ENCODE measurements at regions not wholly inside any gene's neighbourhood (a gene's known extent, or its start where the extent isn't known, plus 50 kb on each side); places are given as distances from the start of the nearest gene placed in this dataset.

DNA sequence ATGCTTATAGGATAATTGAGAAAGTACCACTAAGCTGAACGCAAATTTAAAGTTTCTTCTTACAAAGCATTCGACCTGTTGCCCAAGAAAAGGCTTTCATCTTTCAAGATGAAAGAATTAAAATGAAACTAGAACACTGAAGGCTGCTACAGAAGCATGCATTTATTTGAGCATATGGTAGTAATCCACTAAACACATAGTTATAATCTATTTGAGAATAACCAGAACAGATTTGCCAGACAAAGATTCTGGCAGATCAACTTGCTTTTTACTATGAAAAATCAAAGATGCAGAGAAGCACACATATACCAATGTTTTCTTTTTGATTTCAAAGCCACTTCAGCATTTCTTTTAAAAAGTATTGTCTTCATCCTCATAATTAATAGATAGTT, 412.2 kb downstream of the UTRN start:
- Mint-ChIP-seq H3K27me3 (ENCODE audit: unreplicated experiment) (no peaks in the 10 kb centered on the region), H3K9me3 (ENCODE audit: unreplicated experiment) (no peaks in the 10 kb centered on the region), H3K4me1 (ENCODE audit: unreplicated experiment) (no peaks in the 10 kb centered on the region), H3K27ac (ENCODE audit: unreplicated experiment) (no peak overlapping the region), H3K4me3 (ENCODE audit: unreplicated experiment) (no peak overlapping the region), H3K36me3 (ENCODE audit: low read depth, unreplicated experiment) (no peaks in the 10 kb centered on the region)
- DNase-seq (ENCODE audit: low spot score), result no peak
- TF ChIP-seq CTCF (IDR thresholded peaks at IDR 0.05; ENCODE audit: unreplicated experiment), result no peak

- H3K36me3 Mint-ChIP-seq (ENCODE audit: low read depth, unreplicated experiment), result no peaks in the 10 kb centered on the region
- no peak for TF ChIP-seq CTCF (IDR thresholded peaks at IDR 0.05; ENCODE audit: unreplicated experiment)
- H3K27ac Mint-ChIP-seq (ENCODE audit: unreplicated experiment), result no peak overlapping the region
- no peaks in the 10 kb centered on the region for H3K9me3 Mint-ChIP-seq (ENCODE audit: unreplicated experiment)
- no peak overlapping the region for H3K4me3 Mint-ChIP-seq (ENCODE audit: unreplicated experiment)
- no peak for DNase-seq (ENCODE audit: low spot score)
- no peaks in the 10 kb centered on the region for H3K4me1 Mint-ChIP-seq (ENCODE audit: unreplicated experiment)
- no peaks in the 10 kb centered on the region for H3K27me3 Mint-ChIP-seq (ENCODE audit: unreplicated experiment)
Measured at GRCh38 chr6:144697801-144698200, 412.7 kb downstream of the UTRN start.

DNA sequence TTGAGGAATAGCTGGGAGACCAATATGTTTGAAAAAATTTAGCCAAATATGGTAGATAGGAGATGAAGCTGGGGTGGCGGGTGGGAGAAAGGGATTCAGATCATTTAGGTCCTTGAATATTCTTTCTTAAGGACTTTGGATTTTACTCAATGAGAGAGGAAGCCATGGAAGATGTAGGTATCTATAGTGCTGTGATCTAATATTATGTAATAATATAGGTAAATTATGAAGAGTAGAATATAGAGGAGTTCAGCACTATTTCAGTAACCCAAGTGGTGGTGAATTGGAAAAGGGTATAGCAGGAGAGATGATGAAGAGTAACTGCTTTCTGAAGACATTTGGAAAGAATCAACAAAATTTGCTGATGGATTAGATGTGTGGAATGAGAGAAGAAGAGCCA, 417.6 kb downstream of the UTRN start:
- no peak for DNase-seq (ENCODE audit: low spot score)
- no peak for TF ChIP-seq CTCF (IDR thresholded peaks at IDR 0.05; ENCODE audit: unreplicated experiment)
- Mint-ChIP-seq H3K27ac (ENCODE audit: unreplicated experiment) (no peak overlapping the region), H3K9me3 (ENCODE audit: unreplicated experiment) (no peaks in the 10 kb centered on the region), H3K36me3 (ENCODE audit: low read depth, unreplicated experiment) (no peaks in the 10 kb centered on the region), H3K27me3 (ENCODE audit: unreplicated experiment) (no peaks in the 10 kb centered on the region), H3K4me1 (ENCODE audit: unreplicated experiment) (no peaks in the 10 kb centered on the region), H3K4me3 (ENCODE audit: unreplicated experiment) (no peak overlapping the region)

- no peak overlapping the region for H3K4me3 Mint-ChIP-seq (ENCODE audit: unreplicated experiment)
Measured at GRCh38 chr6:144710207-144710606, 425.1 kb downstream of the UTRN start.

DNA sequence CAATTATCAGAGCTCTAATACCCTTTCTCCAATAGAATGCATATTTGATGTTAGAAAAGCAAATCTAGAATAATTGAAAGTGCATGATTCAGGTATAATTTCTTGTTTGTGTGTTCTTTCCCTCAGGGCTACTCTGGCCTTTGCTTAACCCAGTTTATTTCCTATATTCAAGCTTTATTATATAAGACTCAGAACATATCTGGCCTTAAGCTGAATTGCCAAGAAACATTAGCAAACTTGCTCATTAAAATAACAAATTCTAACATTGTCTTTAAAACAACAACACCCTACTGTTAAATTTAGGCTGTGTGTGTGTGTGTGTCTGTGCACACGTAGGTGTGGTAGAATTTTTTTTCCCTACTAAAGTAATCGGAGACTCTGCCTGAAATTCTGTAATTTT, 426.5 kb downstream of the UTRN start:
- H3K27ac Mint-ChIP-seq (ENCODE audit: unreplicated experiment), result no peak overlapping the region
- H3K27me3 Mint-ChIP-seq (ENCODE audit: unreplicated experiment), result no peaks in the 10 kb centered on the region
- DNase-seq (ENCODE audit: low spot score), result no peak
- H3K9me3 Mint-ChIP-seq (ENCODE audit: unreplicated experiment), result no peaks in the 10 kb centered on the region
- H3K36me3 Mint-ChIP-seq (ENCODE audit: low read depth, unreplicated experiment), result no peaks in the 10 kb centered on the region
- no peak overlapping the region for H3K4me3 Mint-ChIP-seq (ENCODE audit: unreplicated experiment)
- H3K4me1 Mint-ChIP-seq (ENCODE audit: unreplicated experiment), result no peaks in the 10 kb centered on the region
- TF ChIP-seq CTCF (IDR thresholded peaks at IDR 0.05; ENCODE audit: unreplicated experiment), result no peak

More at GRCh38 chr6:144710207-144710606, 425.1 kb downstream of the UTRN start:
- Mint-ChIP-seq H3K36me3 (ENCODE audit: low read depth, unreplicated experiment) (no peaks in the 10 kb centered on the region), H3K27ac (ENCODE audit: unreplicated experiment) (no peak overlapping the region), H3K9me3 (ENCODE audit: unreplicated experiment) (no peaks in the 10 kb centered on the region), H3K4me1 (ENCODE audit: unreplicated experiment) (no peaks in the 10 kb centered on the region), H3K27me3 (ENCODE audit: unreplicated experiment) (no peaks in the 10 kb centered on the region)
- no peak for TF ChIP-seq CTCF (IDR thresholded peaks at IDR 0.05; ENCODE audit: unreplicated experiment)
- no peak for DNase-seq (ENCODE audit: low spot score)

Data from endothelial cell (in vitro differentiated cells).